ENCODE measurements at regions not wholly inside any gene's neighbourhood (a gene's known extent, or its start where the extent isn't known, plus 50 kb on each side); places are given as distances from the start of the nearest gene placed in this dataset.

- TF ChIP-seq ZBTB43 (CRISPR knock-in tag; IDR thresholded peaks at IDR 0.05) (no peak), SMAD3 (CRISPR knock-in tag; IDR thresholded peaks at IDR 0.05; ENCODE audit: borderline replicate concordance) (no peak), MYBL2 (CRISPR knock-in tag; IDR thresholded peaks at IDR 0.05) (no peak), PREB (CRISPR knock-in tag; IDR thresholded peaks at IDR 0.05; ENCODE audit: borderline replicate concordance) (no peak), CREB1 (CRISPR knock-in tag; IDR thresholded peaks at IDR 0.05) (no peak), PRDM15 (CRISPR knock-in tag; IDR thresholded peaks at IDR 0.05) (no peak)
Observed at GRCh38 chr1:229984992-229985612, 81.9 kb upstream of the GALNT2 start.
